ENCODE measurements at regions not wholly inside any gene's neighbourhood (a gene's known extent, or its start where the extent isn't known, plus 50 kb on each side); places are given as distances from the start of the nearest gene placed in this dataset.

- Histone ChIP-seq H3K4me3 (no peak overlapping the region), H3K4me1 (no peaks in the 10 kb centered on the region), H3K36me3 (no peaks in the 10 kb centered on the region), H3K27ac (no peak overlapping the region), H3K9me3 (no peaks in the 10 kb centered on the region), H3K27me3 (no peaks in the 10 kb centered on the region)
- DNase-seq (ENCODE audit: extremely low spot score in 2 of 2): no peak
- intact Hi-C loops (cut with DNase I): no loop called here
- TF ChIP-seq, protein P1, sequence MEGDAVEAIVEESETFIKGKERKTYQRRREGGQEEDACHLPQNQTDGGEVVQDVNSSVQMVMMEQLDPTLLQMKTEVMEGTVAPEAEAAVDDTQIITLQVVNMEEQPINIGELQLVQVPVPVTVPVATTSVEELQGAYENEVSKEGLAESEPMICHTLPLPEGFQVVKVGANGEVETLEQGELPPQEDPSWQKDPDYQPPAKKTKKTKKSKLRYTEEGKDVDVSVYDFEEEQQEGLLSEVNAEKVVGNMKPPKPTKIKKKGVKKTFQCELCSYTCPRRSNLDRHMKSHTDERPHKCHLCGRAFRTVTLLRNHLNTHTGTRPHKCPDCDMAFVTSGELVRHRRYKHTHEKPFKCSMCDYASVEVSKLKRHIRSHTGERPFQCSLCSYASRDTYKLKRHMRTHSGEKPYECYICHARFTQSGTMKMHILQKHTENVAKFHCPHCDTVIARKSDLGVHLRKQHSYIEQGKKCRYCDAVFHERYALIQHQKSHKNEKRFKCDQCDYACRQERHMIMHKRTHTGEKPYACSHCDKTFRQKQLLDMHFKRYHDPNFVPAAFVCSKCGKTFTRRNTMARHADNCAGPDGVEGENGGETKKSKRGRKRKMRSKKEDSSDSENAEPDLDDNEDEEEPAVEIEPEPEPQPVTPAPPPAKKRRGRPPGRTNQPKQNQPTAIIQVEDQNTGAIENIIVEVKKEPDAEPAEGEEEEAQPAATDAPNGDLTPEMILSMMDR (IDR thresholded peaks at IDR 0.05): no peak
- TF ChIP-seq POLR2AphosphoS5 (IDR thresholded peaks at IDR 0.05; ENCODE audit: insufficient read depth in 1 of 2, low read depth in 1 of 2) (no peak), POLR2A (IDR thresholded peaks at IDR 0.05) (no peak)
Measured at GRCh38 chr21:15282665-15283064, 217.9 kb upstream of the NRIP1 start.

DNA sequence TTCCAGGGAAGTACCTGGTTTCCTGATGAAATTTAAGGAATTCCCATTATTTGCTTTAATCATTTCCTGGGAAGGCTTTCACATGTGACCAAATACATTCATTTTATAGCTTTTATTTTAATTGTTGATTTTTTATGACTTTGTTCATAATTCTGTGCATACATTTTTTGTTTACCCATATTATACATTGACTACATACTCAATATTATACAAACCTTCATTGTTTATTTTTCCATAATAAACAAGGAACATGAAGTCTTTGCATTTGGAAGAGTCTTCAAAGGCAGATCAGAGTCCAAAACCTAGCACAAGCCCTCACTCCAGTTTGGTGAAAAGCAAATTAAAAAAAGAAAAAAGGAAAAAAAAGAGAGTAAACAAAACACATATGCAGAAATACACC, 218.3 kb upstream of the NRIP1 start:
- no peak overlapping the region for H3K4me3 ChIP-seq
- no peaks in the 10 kb centered on the region for H3K4me1 ChIP-seq
- H3K27ac ChIP-seq: no peak overlapping the region
- H3K27me3 ChIP-seq: no peaks in the 10 kb centered on the region
- no peak for DNase-seq (ENCODE audit: extremely low spot score in 2 of 2)
- no peaks in the 10 kb centered on the region for H3K9me3 ChIP-seq
- H3K36me3 ChIP-seq: no peaks in the 10 kb centered on the region
- TF ChIP-seq POLR2AphosphoS5 (IDR thresholded peaks at IDR 0.05; ENCODE audit: insufficient read depth in 1 of 2, low read depth in 1 of 2) (no peak), POLR2A (IDR thresholded peaks at IDR 0.05) (no peak)
- TF ChIP-seq, protein P1 (IDR thresholded peaks at IDR 0.05): no peak
- intact Hi-C loops (cut with DNase I): no loop called here

- Histone ChIP-seq H3K4me1 (no peaks in the 10 kb centered on the region), H3K4me3 (no peak overlapping the region), H3K27me3 (no peaks in the 10 kb centered on the region), H3K9me3 (no peaks in the 10 kb centered on the region), H3K36me3 (no peaks in the 10 kb centered on the region), H3K27ac (no peak overlapping the region)
- no peak for TF ChIP-seq POLR2A (IDR thresholded peaks at IDR 0.05)
- TF ChIP-seq POLR2AphosphoS5 (IDR thresholded peaks at IDR 0.05; ENCODE audit: insufficient read depth in 1 of 2, low read depth in 1 of 2): no peak
- TF ChIP-seq, protein P1 (IDR thresholded peaks at IDR 0.05): no peak
- intact Hi-C loops (cut with DNase I): no loop called here
- DNase-seq (ENCODE audit: extremely low spot score in 2 of 2): no peak
Measured at GRCh38 chr21:15283789-15284188, 219.0 kb upstream of the NRIP1 start.

DNA sequence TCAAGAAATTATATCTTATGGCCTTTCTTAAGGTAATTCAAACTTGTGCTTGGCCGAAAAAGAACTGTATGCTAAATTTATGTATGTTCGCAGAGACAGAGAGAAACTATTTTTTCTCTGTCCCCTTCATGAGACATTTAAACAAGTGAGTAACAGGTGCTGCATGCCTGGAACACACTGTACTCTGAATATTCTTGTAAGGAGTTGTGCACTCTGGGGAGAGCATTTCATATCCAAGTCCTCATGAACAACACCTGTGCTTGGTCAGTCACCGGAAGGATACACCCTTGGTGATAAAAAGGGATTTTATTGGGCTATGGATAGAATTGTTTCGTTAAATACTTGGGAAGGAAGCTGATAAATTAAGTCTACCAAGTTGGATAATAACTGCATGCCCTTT, 220.8 kb upstream of the NRIP1 start:
- DNase-seq (ENCODE audit: extremely low spot score in 2 of 2): no peak
- Histone ChIP-seq H3K27ac (no peak overlapping the region), H3K9me3 (no peaks in the 10 kb centered on the region), H3K4me3 (no peak overlapping the region), H3K27me3 (no peaks in the 10 kb centered on the region), H3K4me1 (no peaks in the 10 kb centered on the region), H3K36me3 (no peaks in the 10 kb centered on the region)
- intact Hi-C loops (cut with DNase I): no loop called here
- TF ChIP-seq, protein P1 (IDR thresholded peaks at IDR 0.05): no peak
- TF ChIP-seq POLR2AphosphoS5 (IDR thresholded peaks at IDR 0.05; ENCODE audit: insufficient read depth in 1 of 2, low read depth in 1 of 2) (no peak), POLR2A (IDR thresholded peaks at IDR 0.05) (no peak)

DNA sequence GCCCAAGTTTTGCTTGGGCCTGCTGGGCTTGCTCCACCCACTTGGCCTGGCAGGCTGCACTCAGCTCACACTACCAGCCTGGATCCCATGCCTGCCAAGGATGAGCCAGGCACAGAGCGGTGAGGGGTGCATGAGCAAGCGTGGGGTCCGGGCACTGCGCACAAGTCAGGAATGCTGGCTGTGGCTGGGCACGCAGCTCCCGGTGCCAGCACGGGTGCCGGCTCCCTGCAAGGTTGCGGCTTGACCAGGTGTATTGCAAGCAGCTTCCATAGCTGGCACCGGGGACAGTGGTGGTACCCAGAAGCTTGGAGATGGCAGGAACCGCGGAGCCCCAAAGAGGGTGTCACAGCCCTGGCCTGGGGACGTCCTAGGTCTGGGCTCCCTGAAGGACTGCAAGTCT, 224.4 kb upstream of the NRIP1 start:
- DNase-seq (ENCODE audit: extremely low spot score in 2 of 2): no peak
- H3K36me3 ChIP-seq: no peaks in the 10 kb centered on the region
- H3K27me3 ChIP-seq: no peaks in the 10 kb centered on the region
- peaks cover 7% of the 10 kb centered on the region for H3K4me1 ChIP-seq
- no peak for TF ChIP-seq POLR2AphosphoS5 (IDR thresholded peaks at IDR 0.05; ENCODE audit: insufficient read depth in 1 of 2, low read depth in 1 of 2)
- TF ChIP-seq, protein P1 (IDR thresholded peaks at IDR 0.05): no peak
- TF ChIP-seq POLR2A (IDR thresholded peaks at IDR 0.05): no peak
- H3K4me3 ChIP-seq: no peak overlapping the region
- H3K27ac ChIP-seq: no peak overlapping the region
- H3K9me3 ChIP-seq: no peaks in the 10 kb centered on the region
- intact Hi-C loops (cut with DNase I): no loop called here

All from vagina (tissue), 2 donors.